C4-2B (cell line): ENCODE measurements at regions not wholly inside any gene's neighbourhood (a gene's known extent, or its start where the extent isn't known, plus 50 kb on each side); places are given as distances from the start of the nearest gene placed in this dataset.
"Not testable (repeated sequence)": the region's sequence is repeated elsewhere in the genome, so short reads cannot be mapped to it uniquely, and the experiment has no call there.

ENCODE experiments used
- H3K27ac ChIP-seq: fragments of 450-650 bp; 2 replicates; pipeline ENCODE4 v1.5.1; 2017
- ZFX ChIP-seq: fragments of 450-650 bp; IDR thresholded peaks from 2 replicates; pipeline ENCODE4 v1.6.1; 2017
- TF ChIP-seq, protein P1 (sequence below): fragments of 450-650 bp; conservative IDR thresholded peaks from 2 replicates; pipeline ENCODE4 v1.5.1; 2017; ENCODE audit warnings: mild to moderate bottlenecking

DNA sequence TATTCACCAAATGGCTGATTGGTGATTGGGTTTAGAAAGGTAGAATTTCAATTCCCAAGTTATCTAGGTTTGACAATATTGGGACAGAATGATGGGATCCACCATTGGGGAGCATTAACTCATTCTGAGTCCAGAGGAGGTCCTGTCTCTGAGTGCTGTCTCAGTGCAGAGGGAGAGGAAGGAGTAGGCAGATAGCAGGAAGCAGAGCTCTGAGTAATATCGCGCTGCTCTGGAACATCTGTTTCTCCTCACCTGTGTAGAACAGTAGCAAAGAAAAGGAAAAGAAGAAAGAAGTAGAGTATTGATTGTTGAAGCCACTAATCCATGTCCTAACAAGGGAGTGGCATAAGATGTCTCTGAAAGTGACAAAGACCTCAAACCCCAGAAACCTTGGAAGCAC is 1657.8 kb downstream of the MRPL39 start:
- TF ChIP-seq, protein P1, sequence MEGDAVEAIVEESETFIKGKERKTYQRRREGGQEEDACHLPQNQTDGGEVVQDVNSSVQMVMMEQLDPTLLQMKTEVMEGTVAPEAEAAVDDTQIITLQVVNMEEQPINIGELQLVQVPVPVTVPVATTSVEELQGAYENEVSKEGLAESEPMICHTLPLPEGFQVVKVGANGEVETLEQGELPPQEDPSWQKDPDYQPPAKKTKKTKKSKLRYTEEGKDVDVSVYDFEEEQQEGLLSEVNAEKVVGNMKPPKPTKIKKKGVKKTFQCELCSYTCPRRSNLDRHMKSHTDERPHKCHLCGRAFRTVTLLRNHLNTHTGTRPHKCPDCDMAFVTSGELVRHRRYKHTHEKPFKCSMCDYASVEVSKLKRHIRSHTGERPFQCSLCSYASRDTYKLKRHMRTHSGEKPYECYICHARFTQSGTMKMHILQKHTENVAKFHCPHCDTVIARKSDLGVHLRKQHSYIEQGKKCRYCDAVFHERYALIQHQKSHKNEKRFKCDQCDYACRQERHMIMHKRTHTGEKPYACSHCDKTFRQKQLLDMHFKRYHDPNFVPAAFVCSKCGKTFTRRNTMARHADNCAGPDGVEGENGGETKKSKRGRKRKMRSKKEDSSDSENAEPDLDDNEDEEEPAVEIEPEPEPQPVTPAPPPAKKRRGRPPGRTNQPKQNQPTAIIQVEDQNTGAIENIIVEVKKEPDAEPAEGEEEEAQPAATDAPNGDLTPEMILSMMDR, result no peak
- TF ChIP-seq ZFX, result no peak
- H3K27ac ChIP-seq, result no peak overlapping the region

DNA sequence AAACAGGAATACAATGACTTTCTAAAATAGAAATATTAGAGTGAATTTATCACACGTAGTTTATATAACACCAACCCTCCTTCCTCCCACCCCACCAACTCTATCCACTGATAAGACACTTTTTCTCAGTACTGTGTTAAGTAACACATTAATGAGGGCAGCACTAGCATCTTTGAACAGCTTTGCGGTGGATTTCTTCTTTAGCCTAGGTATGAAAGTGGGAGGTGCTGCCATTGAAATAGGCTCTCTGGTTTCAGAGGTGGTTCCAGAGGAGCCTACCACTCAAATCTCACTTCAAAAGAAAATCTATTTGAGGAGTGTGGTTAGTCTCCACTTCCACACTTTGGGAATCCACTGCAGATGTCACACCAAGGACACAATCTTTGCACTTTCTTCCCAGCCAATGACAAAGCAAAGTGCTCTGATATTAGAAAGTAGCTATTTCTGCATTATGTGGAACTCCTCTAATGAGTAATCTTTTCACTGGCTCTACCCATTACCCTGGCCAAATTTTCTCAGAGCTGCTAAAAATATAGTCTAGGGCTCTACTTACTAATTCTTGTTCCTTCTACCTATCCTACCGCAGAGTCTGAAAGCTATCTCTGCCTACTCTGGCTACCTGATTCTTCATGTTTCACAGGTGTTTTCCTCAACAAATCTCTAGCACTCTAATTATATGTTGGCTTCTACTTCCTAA is 1667.8 kb downstream of the MRPL39 start:
- no peak for TF ChIP-seq ZFX
- TF ChIP-seq, protein P1, result no peak
- H3K27ac ChIP-seq, result no peak overlapping the region

DNA sequence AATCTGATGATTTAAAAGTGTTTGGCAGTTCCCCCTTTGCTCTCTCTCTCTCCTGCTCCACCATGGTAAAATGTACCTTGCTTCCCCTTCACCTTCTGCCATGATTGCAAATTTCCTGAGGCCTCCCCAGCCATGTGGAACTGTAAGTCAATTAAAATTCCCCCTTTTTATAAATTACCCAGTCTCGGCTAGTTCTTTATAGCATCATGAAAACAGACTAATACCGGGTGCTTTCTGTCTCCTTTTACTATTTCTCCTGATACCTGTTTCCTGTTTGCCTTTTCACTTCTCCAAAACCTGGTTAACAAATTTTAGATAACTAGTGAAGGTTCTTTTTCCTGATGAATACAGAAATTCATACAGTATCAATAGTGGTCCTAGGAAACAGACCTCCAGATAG is 1670.3 kb downstream of the MRPL39 start:
- TF ChIP-seq, protein P1, result no peak
- no peak for TF ChIP-seq ZFX
- H3K27ac ChIP-seq, result no peak overlapping the region

DNA sequence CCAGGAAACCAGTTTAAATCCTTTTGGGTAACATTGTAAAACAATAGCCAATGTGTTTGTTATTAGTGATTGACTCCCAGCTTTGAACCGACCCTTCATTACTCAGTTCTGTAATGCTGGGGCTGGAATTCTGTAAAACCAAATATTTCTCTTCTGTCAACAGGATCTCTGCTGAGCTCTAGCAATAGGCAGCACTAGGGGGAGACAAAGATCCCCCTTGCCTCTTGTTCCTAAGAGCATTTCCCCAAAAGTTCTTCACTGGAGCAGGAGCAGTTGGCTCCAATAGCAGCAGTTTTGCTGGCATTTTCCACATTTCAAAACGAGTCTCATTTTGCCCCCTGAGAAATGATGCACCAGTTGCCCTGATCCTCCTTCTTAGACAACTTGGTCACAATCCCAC is 1671.1 kb downstream of the MRPL39 start:
- TF ChIP-seq ZFX, result no peak
- TF ChIP-seq, protein P1, result peak; percentile 63
- H3K27ac ChIP-seq, result no peak overlapping the region

DNA sequence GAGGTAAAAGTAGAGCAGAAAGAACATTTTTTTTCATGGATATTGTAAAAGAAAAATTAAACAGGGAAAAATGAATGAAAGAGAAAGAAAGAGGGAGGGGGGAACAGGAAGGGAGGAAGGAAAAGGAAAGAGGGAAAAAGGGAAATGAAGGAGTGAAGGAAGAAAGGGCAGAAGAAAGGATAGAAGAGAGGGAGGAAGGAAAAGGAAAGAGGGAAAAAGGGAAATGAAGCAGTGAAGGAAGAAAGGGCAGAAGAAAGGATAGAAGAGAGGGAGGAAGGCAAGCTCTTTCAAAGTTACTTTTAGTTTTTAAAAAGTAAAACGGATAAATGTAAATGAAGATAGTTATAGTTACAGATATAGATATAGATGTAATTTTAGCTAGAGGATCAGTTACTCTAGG is 1676.7 kb downstream of the MRPL39 start:
- TF ChIP-seq, protein P1, result no peak
- no peak for TF ChIP-seq ZFX
- H3K27ac ChIP-seq, result no peak overlapping the region

DNA sequence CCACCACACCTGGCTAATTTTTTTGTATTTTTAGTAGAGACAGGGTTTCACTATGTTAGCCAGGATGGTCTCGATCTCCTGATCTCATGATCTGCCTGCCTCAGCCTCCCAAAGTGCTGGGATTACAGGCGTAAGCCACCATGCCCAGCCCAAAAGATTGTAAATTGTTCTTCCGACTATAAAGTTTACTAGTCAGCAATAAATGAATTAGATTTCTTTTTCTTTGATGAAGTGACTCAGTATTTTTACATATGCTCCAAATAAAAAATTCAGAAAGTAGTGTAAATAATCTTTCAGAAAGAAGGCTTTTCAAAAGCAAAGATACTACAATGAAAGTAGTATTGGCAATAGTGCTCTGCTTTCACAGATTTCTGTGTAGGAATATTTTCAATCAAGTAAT is 1680.9 kb downstream of the MRPL39 start:
- H3K27ac ChIP-seq, result not testable (repeated sequence)

DNA sequence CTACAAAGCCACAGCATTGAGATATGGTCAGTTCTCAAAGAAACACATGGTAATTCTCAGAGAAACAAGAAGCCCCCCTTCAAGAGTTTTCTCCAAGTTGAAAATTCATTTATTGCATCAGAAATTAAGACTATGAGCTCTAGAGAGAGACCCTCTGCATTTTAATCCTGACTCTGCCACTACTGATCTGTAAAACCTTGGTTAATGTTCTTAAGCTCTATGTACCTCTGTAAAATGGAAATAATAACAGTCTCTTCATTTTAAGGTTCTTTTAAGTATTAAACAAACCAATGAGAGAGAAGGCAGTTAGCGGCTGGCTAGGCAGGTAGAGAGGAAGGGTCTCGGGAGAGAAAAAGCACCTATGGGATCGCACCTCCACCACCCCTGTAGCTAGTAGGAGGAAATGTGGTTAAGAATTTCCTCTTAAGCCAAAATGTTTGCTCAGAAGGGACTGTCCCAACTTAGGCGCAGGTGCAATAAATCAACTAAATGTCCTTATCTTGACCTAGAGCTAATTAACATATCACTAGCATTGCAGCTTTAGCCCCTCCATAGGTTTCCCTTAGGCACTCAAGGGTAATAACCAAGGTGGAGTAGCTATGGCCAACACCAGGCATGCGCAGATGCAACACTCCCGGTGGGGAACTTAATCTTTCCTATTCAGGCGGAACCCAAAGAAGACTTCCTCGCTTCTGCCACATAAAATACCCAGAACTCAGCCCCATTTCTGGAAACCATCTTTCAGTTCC is 1685.4 kb downstream of the MRPL39 start:
- no peak for TF ChIP-seq ZFX
- TF ChIP-seq, protein P1, result no peak

DNA sequence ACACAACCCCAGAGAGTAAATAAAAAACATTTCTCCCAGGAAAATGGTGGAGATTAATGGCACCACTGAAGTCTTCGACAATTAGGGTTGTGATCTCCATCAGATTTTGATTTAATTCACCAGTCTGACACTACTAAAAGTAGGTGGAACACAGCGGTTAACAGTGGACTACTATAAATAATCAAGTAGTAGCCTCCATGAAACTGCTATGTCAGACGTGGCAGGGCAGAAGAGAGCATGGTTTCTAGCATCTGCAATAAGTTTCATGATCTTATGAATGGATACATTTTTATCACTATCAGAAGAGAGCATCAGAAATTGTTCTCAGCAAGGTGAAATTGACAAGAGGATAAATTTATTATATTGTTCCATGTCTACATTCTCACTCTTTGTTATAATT is 1706.6 kb downstream of the MRPL39 start:
- no peak for TF ChIP-seq ZFX
- TF ChIP-seq, protein P1, result no peak

More for the DNA sequence above, 1685.4 kb downstream of the MRPL39 start:
- H3K27ac ChIP-seq, result no peak overlapping the region

More for the DNA sequence above, 1706.6 kb downstream of the MRPL39 start:
- no peak overlapping the region for H3K27ac ChIP-seq
